C4-2B (cell line): ENCODE measurements at regions not wholly inside any gene's neighbourhood (a gene's known extent, or its start where the extent isn't known, plus 50 kb on each side); places are given as distances from the start of the nearest gene placed in this dataset.

Experiments
- CTCF ChIP-seq: fragments of 450-650 bp; conservative IDR thresholded peaks from 2 replicates; pipeline ENCODE4 v1.5.1; 2017; ENCODE audit warnings: mild to moderate bottlenecking
- ZFX ChIP-seq: fragments of 450-650 bp; IDR thresholded peaks from 2 replicates; pipeline ENCODE4 v1.6.1; 2017

- TF ChIP-seq CTCF = no peak
- TF ChIP-seq ZFX = no peak
These were observed 462.6 kb downstream of the MIAT start for GRCh38 chr22:27120036-27120435.
